Gastrocnemius medialis (tissue), 4 donors: ENCODE measurements at regions not wholly inside any gene's neighbourhood (a gene's known extent, or its start where the extent isn't known, plus 50 kb on each side); places are given as distances from the start of the nearest gene placed in this dataset.

Experiments used
- CTCF ChIP-seq, 5 experiments: fragments of 450-650 bp in 3 of 5; fragments of 200-600 bp in 2 of 5; sonication (generic) in 2 of 5; IDR thresholded peaks in 4 of 5; conservative IDR thresholded peaks in 1 of 5; 1 replicate in 4 of 5; 2 replicates in 1 of 5; pipeline ENCODE4 v1.5.1; 2016 to 2019; ENCODE audit warnings: antibody characterized with exemption in 5 of 5, mild to moderate bottlenecking in 3 of 5, moderate library complexity in 3 of 5
- POLR2A ChIP-seq, 2 donors: fragments of 450-650 bp; IDR thresholded peaks; one replicate each; pipeline ENCODE4 v1.6.1; 2017; ENCODE audit warnings: antibody characterized with exemption in 2 of 2, mild to moderate bottlenecking in 2 of 2, moderate library complexity in 2 of 2

DNA sequence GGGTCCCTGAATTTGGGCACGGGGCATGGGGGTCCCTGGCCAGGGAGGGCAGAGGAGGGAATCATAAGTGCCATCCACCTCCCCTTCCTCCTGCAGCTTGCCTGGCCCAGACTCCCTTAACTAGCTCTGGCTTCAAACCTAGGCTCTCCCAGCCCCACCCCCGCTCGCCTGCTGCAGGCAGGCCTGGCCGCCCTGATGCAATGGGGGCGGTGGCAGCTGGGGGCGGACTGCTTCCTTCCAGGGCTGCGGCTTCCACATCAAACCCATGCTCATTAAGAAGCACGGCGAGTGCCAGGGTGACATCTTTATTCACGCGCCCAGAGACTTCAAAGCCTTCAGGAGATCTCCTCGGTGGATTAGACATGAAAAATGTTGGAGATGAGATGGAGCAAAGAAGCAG lies 123.1 kb downstream of the TPRA1 start:
- TF ChIP-seq CTCF (IDR thresholded peaks at IDR 0.05 in 4 of 5, conservative IDR thresholded peaks at IDR 0.05 in 1 of 5): no peak
- no peak for TF ChIP-seq POLR2A (IDR thresholded peaks at IDR 0.05)
